BLaER1 treated with 17β-estradiol and CSF1 and Interleukin-3, amounts not matched to agents 10 nM and 100 nM (cell line): ENCODE measurements at regions not wholly inside any gene's neighbourhood (a gene's known extent, or its start where the extent isn't known, plus 50 kb on each side); places are given as distances from the start of the nearest gene placed in this dataset.
A peak's percentile ranks its signal among the peaks of the same experiment; 100 is the strongest.

ENCODE experiments used
- H3K27ac ChIP-seq, 11 experiments: shearing (Covaris generic); formaldehyde crosslinking; 2 replicates each; pipeline ENCODE4 v1.8.1; 2022
- H3K27me3 ChIP-seq, 11 experiments: shearing (Covaris generic); formaldehyde crosslinking; 2 replicates each; pipeline ENCODE4 v1.8.1; 2022
- H3K36me3 ChIP-seq, 11 experiments: shearing (Covaris generic); formaldehyde crosslinking; 2 replicates each; pipeline ENCODE4 v1.8.1; 2022
- H3K4me1 ChIP-seq, 10 experiments: shearing (Covaris generic); formaldehyde crosslinking; 2 replicates each; pipeline ENCODE4 v1.8.1; 2022
- H3K4me2 ChIP-seq, 11 experiments: shearing (Covaris generic); formaldehyde crosslinking; 2 replicates each; pipeline ENCODE4 v1.8.1; 2022
- H3K4me3 ChIP-seq, 10 experiments: shearing (Covaris generic); formaldehyde crosslinking; 2 replicates each; pipeline ENCODE4 v1.8.1; 2022
- H3K9ac ChIP-seq, 11 experiments: shearing (Covaris generic); formaldehyde crosslinking; 2 replicates each; pipeline ENCODE4 v1.8.1; 2022
- H3K9me3 ChIP-seq, 11 experiments: shearing (Covaris generic); formaldehyde crosslinking; replicated peaks in 1 of 11; 2 replicates each; pipeline ENCODE4 v1.8.1; 2022
- H4K20me1 ChIP-seq, 11 experiments: shearing (Covaris generic); formaldehyde crosslinking; 2 replicates each; pipeline ENCODE4 v1.8.1; 2022
- Cebpa-rat ChIP-seq, 11 experiments: shearing (Covaris generic); IDR thresholded peaks; 2 replicates each; pipeline ENCODE4 v1.8.1; 2022

- TF ChIP-seq Cebpa-rat (IDR thresholded peaks at IDR 0.05) = no peak
- H3K4me1 ChIP-seq = peaks cover 35 to 50% (median 43%) of the 10 kb centered on the region in 10 experiments
- peak overlapping the region; percentile 58 to 83 (median 75) for H3K9ac ChIP-seq
These were observed 62.0 kb upstream of the EPB41L1 start for GRCh38 chr20:36092398-36093024.

GRCh38 chr20:36093025-36093803, 61.3 kb upstream of the EPB41L1 start:
- H3K27me3 ChIP-seq = peaks cover 49 to 66% (median 60%) of the 10 kb centered on the region in 11 experiments
- H3K4me1 ChIP-seq = peaks cover 42 to 57% (median 50%) of the 10 kb centered on the region in 10 experiments
- TF ChIP-seq Cebpa-rat (IDR thresholded peaks at IDR 0.05) = no peak

More at GRCh38 chr20:36092398-36093024, 62.0 kb upstream of the EPB41L1 start:
- Histone ChIP-seq H3K9me3 (no peaks in the 10 kb centered on the region), H3K27ac (peak overlapping the region in 10 of 11 experiments; percentile 17 to 69 (median 54); a peak in 17 of 22 replicates), H3K4me3 (peak overlapping the region; percentile 64 to 80 (median 72)), H3K27me3 (peaks cover 49 to 66% (median 60%) of the 10 kb centered on the region in 11 experiments), H3K4me2 (peak overlapping the region; percentile 92 to 100 (median 98)), H3K36me3 (no peaks in the 10 kb centered on the region), H4K20me1 (peaks cover 0 to 8% (median 0%) of the 10 kb centered on the region in 11 experiments; a peak in 7 of 22 replicates)

GRCh38 chr20:36093804-36094145, 60.8 kb upstream of the EPB41L1 start:
- Histone ChIP-seq H3K4me2 (peak overlapping the region; percentile 92 to 100 (median 98)), H3K27me3 (peaks cover 49 to 66% (median 60%) of the 10 kb centered on the region in 11 experiments), H3K4me3 (peak overlapping the region; percentile 64 to 80 (median 72); a peak in 18 of 20 replicates), H3K36me3 (no peaks in the 10 kb centered on the region), H3K9me3 (no peaks in the 10 kb centered on the region), H3K27ac (peak overlapping the region in 1 of 11 experiments; percentile 68; a peak in 1 of 22 replicates), H4K20me1 (peaks cover 0 to 8% (median 0%) of the 10 kb centered on the region in 11 experiments; a peak in 7 of 22 replicates), H3K4me1 (peaks cover 48 to 62% (median 54%) of the 10 kb centered on the region in 10 experiments), H3K9ac (peak overlapping the region in 7 of 11 experiments; percentile 70 to 83 (median 81); a peak in 7 of 22 replicates)
- TF ChIP-seq Cebpa-rat (IDR thresholded peaks at IDR 0.05) = no peak

More at GRCh38 chr20:36093025-36093803, 61.3 kb upstream of the EPB41L1 start:
- Histone ChIP-seq H3K4me3 (peak overlapping the region; percentile 64 to 80 (median 72)), H3K36me3 (no peaks in the 10 kb centered on the region), H3K9ac (peak overlapping the region; percentile 58 to 83 (median 75)), H3K4me2 (peak overlapping the region; percentile 92 to 100 (median 98)), H3K9me3 (no peaks in the 10 kb centered on the region), H3K27ac (peak overlapping the region in 9 of 11 experiments; percentile 21 to 69 (median 55); a peak in 15 of 22 replicates), H4K20me1 (peaks cover 0 to 8% (median 0%) of the 10 kb centered on the region in 11 experiments; a peak in 7 of 22 replicates)

- H3K9ac ChIP-seq = no peak overlapping the region
These were observed 60.0 kb upstream of the EPB41L1 start for GRCh38 chr20:36094497-36094896.

GRCh38 chr20:36096435-36096834, 58.1 kb upstream of the EPB41L1 start:
- H3K9me3 ChIP-seq = no peaks in the 10 kb centered on the region
- H4K20me1 ChIP-seq = peaks cover 0 to 8% (median 0%) of the 10 kb centered on the region in 11 experiments; a peak in 7 of 22 replicates
- no peak for TF ChIP-seq Cebpa-rat (IDR thresholded peaks at IDR 0.05)
- H3K9ac ChIP-seq = peak overlapping the region in 2 of 11 experiments; percentile 19 to 86; a peak in 3 of 22 replicates
- H3K4me1 ChIP-seq = peaks cover 74 to 88% (median 81%) of the 10 kb centered on the region in 10 experiments
- H3K4me3 ChIP-seq = no peak overlapping the region
- peak overlapping the region; percentile 80 to 96 (median 85) for H3K4me2 ChIP-seq
- peak overlapping the region; percentile 83 to 99 (median 95); a peak in 20 of 22 replicates for H3K27ac ChIP-seq
- H3K36me3 ChIP-seq = no peaks in the 10 kb centered on the region
- peaks cover 33 to 47% (median 40%) of the 10 kb centered on the region in 11 experiments for H3K27me3 ChIP-seq

More at GRCh38 chr20:36094497-36094896, 60.0 kb upstream of the EPB41L1 start:
- Histone ChIP-seq H3K27ac (no peak overlapping the region), H3K4me3 (peak overlapping the region in 1 of 10 experiments; percentile 80; a peak in 1 of 20 replicates), H3K27me3 (peaks cover 49 to 63% (median 58%) of the 10 kb centered on the region in 11 experiments), H4K20me1 (peaks cover 0 to 8% (median 0%) of the 10 kb centered on the region in 11 experiments; a peak in 7 of 22 replicates), H3K4me2 (peak overlapping the region in 8 of 11 experiments; percentile 1 to 100 (median 96); a peak in 8 of 22 replicates), H3K9me3 (no peaks in the 10 kb centered on the region), H3K4me1 (peaks cover 55 to 69% (median 62%) of the 10 kb centered on the region in 10 experiments), H3K36me3 (no peaks in the 10 kb centered on the region)
- no peak for TF ChIP-seq Cebpa-rat (IDR thresholded peaks at IDR 0.05)

GRCh38 chr20:36097337-36098151, 57.0 kb upstream of the EPB41L1 start:
- Histone ChIP-seq H3K36me3 (no peaks in the 10 kb centered on the region), H3K4me1 (peaks cover 74 to 93% (median 87%) of the 10 kb centered on the region in 10 experiments), H3K4me2 (peak overlapping the region; percentile 80 to 96 (median 85)), H4K20me1 (no peaks in the 10 kb centered on the region), H3K9me3 (no peaks in the 10 kb centered on the region), H3K27ac (peak overlapping the region; percentile 83 to 99 (median 95)), H3K27me3 (peaks cover 23 to 35% (median 29%) of the 10 kb centered on the region in 11 experiments), H3K9ac (peak overlapping the region; percentile 65 to 88 (median 78)), H3K4me3 (peak overlapping the region in 4 of 10 experiments; percentile 7 to 16 (median 10); a peak in 3 of 20 replicates)
- TF ChIP-seq Cebpa-rat (IDR thresholded peaks at IDR 0.05) = no peak

GRCh38 chr20:36098364-36098763, 56.2 kb upstream of the EPB41L1 start:
- Histone ChIP-seq H3K9ac (peak overlapping the region; percentile 65 to 88 (median 78); a peak in 21 of 22 replicates), H3K4me3 (peak overlapping the region in 2 of 10 experiments; percentile 9 to 10; a peak in 1 of 20 replicates)

More at GRCh38 chr20:36098364-36098763, 56.2 kb upstream of the EPB41L1 start:
- H3K4me1 ChIP-seq = peaks cover 83 to 95% (median 90%) of the 10 kb centered on the region in 10 experiments
- peak overlapping the region; percentile 80 to 96 (median 85) for H3K4me2 ChIP-seq
- no peaks in the 10 kb centered on the region for H4K20me1 ChIP-seq
- H3K36me3 ChIP-seq = no peaks in the 10 kb centered on the region
- H3K27me3 ChIP-seq = peaks cover 15 to 27% (median 21%) of the 10 kb centered on the region in 11 experiments
- TF ChIP-seq Cebpa-rat (IDR thresholded peaks at IDR 0.05) = peak; percentile 66 to 99 (median 94); a peak in 20 of 22 replicates
- peak overlapping the region; percentile 83 to 99 (median 95); a peak in 21 of 22 replicates for H3K27ac ChIP-seq
- no peaks in the 10 kb centered on the region for H3K9me3 ChIP-seq
